HL-60 (cell line): ENCODE measurements at regions not wholly inside any gene's neighbourhood (a gene's known extent, or its start where the extent isn't known, plus 50 kb on each side); places are given as distances from the start of the nearest gene placed in this dataset.

Experiments used
- DNase-seq, 2 experiments: peaks; one replicate each; pipeline ENCODE4 v3.0.0-alpha.2; 2010 to 2020; ENCODE audit warnings: low read depth in 1 of 2, low spot score in 1 of 2
- H3K27ac ChIP-seq: fragments of 250-450 bp; sonication (Bioruptor Pico); replicated peaks from 2 replicates; pipeline ENCODE4 v1.5.1; 2020; ENCODE audit warnings: mild to moderate bottlenecking, moderate library complexity
- H3K27me3 ChIP-seq: fragments of 250-450 bp; sonication (Bioruptor Pico); 2 replicates; pipeline ENCODE4 v1.5.1; 2021; ENCODE audit warnings: mild to moderate bottlenecking, moderate library complexity; ENCODE audit not compliant: insufficient read depth, poor library complexity, severe bottlenecking
- H3K4me3 ChIP-seq: replicated peaks from 2 replicates; pipeline ENCODE4 v1.5.1; 2011; ENCODE audit warnings: mild to moderate bottlenecking, control low read depth, low read length; ENCODE audit not compliant: insufficient read depth
- GABPA ChIP-seq: IDR thresholded peaks from 2 replicates; pipeline ENCODE4 v1.6.1; 2012; ENCODE audit warnings: low read depth
- POLR2AphosphoS5 ChIP-seq: IDR thresholded peaks from 2 replicates; pipeline ENCODE4 v1.6.1; 2012; ENCODE audit warnings: low read depth
- SPI1 ChIP-seq: IDR thresholded peaks from 2 replicates; pipeline ENCODE4 v1.6.1; 2012; ENCODE audit warnings: low read depth, mild to moderate bottlenecking, borderline replicate concordance
- TF ChIP-seq, protein P1 (sequence below): IDR thresholded peaks from one replicate; pipeline ENCODE4 v1.5.1; 2011; ENCODE audit warnings: low read length, control low read depth, inconsistent platforms; ENCODE audit not compliant: insufficient read depth
- TF ChIP-seq, protein P2 (sequence below): IDR thresholded peaks from 2 replicates; pipeline ENCODE4 v1.6.1; 2012; ENCODE audit warnings: low read depth; ENCODE audit not compliant: insufficient replicate concordance

DNA sequence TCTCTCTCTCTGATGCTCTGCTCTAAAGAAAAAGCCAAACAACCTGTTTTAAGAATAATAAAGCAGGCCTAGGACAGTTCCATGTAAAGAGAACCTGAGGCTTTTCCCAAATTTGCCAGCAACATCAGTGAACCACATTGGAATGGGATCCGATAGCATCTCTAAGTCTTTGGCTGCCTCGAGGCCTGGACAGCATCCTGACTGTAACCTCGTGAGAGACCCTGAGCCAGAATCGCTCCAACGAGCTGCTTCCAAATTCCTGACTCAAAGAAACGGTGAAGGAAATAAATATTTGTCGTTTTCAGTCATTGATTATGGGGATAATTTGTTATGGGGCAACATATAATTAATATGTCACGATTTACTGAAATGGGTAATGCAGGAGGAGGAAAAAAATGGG, 1012.8 kb downstream of the ROBO2 start:
- no peak overlapping the region for H3K27ac ChIP-seq
- no peaks in the 10 kb centered on the region for H3K27me3 ChIP-seq
- TF ChIP-seq, protein P1, sequence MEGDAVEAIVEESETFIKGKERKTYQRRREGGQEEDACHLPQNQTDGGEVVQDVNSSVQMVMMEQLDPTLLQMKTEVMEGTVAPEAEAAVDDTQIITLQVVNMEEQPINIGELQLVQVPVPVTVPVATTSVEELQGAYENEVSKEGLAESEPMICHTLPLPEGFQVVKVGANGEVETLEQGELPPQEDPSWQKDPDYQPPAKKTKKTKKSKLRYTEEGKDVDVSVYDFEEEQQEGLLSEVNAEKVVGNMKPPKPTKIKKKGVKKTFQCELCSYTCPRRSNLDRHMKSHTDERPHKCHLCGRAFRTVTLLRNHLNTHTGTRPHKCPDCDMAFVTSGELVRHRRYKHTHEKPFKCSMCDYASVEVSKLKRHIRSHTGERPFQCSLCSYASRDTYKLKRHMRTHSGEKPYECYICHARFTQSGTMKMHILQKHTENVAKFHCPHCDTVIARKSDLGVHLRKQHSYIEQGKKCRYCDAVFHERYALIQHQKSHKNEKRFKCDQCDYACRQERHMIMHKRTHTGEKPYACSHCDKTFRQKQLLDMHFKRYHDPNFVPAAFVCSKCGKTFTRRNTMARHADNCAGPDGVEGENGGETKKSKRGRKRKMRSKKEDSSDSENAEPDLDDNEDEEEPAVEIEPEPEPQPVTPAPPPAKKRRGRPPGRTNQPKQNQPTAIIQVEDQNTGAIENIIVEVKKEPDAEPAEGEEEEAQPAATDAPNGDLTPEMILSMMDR = no peak
- TF ChIP-seq GABPA (no peak), SPI1 (no peak), POLR2AphosphoS5 (no peak)
- TF ChIP-seq, protein P2, sequence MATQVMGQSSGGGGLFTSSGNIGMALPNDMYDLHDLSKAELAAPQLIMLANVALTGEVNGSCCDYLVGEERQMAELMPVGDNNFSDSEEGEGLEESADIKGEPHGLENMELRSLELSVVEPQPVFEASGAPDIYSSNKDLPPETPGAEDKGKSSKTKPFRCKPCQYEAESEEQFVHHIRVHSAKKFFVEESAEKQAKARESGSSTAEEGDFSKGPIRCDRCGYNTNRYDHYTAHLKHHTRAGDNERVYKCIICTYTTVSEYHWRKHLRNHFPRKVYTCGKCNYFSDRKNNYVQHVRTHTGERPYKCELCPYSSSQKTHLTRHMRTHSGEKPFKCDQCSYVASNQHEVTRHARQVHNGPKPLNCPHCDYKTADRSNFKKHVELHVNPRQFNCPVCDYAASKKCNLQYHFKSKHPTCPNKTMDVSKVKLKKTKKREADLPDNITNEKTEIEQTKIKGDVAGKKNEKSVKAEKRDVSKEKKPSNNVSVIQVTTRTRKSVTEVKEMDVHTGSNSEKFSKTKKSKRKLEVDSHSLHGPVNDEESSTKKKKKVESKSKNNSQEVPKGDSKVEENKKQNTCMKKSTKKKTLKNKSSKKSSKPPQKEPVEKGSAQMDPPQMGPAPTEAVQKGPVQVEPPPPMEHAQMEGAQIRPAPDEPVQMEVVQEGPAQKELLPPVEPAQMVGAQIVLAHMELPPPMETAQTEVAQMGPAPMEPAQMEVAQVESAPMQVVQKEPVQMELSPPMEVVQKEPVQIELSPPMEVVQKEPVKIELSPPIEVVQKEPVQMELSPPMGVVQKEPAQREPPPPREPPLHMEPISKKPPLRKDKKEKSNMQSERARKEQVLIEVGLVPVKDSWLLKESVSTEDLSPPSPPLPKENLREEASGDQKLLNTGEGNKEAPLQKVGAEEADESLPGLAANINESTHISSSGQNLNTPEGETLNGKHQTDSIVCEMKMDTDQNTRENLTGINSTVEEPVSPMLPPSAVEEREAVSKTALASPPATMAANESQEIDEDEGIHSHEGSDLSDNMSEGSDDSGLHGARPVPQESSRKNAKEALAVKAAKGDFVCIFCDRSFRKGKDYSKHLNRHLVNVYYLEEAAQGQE = no peak
- no peak overlapping the region for H3K4me3 ChIP-seq
- DNase-seq = no peak

DNA sequence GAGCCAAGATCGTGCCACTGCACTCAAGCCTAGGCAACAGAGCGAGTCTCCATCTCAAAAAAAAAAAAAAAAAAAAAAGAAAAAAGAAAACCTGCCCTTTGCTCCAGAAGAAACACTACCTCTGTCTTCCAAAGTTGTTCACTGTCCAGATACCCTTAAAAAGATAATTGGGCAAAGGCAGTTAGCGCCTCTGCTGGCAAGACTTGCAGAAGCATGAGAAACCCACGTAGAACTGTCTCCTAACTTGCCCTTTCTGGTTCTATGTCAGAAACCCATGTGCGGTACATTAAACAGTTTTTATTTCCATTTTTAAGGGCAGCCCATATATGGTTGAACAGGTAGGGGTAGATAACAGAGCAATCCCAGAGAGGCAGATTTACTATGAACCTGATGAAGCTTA, 1026.4 kb downstream of the ROBO2 start:
- DNase-seq = no peak
- H3K27ac ChIP-seq = no peak overlapping the region
- no peaks in the 10 kb centered on the region for H3K27me3 ChIP-seq
- TF ChIP-seq, protein P1 = no peak
- TF ChIP-seq GABPA = no peak
- no peak for TF ChIP-seq SPI1
- TF ChIP-seq, protein P2 = no peak
- no peak for TF ChIP-seq POLR2AphosphoS5
- no peak overlapping the region for H3K4me3 ChIP-seq

DNA sequence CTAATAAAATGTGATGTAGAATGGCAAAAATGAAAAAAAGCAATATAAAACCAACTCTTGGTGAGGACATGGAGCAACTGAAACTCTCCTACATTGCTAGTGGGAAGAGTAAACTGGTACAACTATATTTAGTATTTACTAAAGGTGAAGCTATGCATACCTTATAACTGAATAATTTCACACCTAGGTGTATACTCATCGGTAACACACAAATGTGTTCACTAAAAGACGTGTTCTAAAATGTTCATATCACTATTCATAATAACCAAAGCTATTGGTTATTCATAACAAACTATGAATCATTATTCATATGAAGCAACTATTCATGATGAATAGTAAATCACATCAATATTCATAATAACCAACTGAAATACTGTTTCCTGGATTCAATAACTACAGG, 1030.3 kb downstream of the ROBO2 start:
- no peak for DNase-seq
- H3K27ac ChIP-seq = no peak overlapping the region
- H3K27me3 ChIP-seq = no peaks in the 10 kb centered on the region
- H3K4me3 ChIP-seq = no peak overlapping the region
- TF ChIP-seq POLR2AphosphoS5 (no peak), GABPA (no peak), SPI1 (no peak)
- TF ChIP-seq, protein P2 = no peak
- TF ChIP-seq, protein P1 = no peak
